ENCODE measurements at regions not wholly inside any gene's neighbourhood (a gene's known extent, or its start where the extent isn't known, plus 50 kb on each side); places are given as distances from the start of the nearest gene placed in this dataset.

- TF ChIP-seq CTCF (IDR thresholded peaks at IDR 0.05): no peak
Measured at GRCh38 chrX:95675011-95675410, 1009.6 kb upstream of the DIAPH2 start.

- no peak for TF ChIP-seq CTCF (IDR thresholded peaks at IDR 0.05)
Measured at GRCh38 chrX:95675794-95676193, 1008.8 kb upstream of the DIAPH2 start.

GRCh38 chrX:95678679-95679078 lies 1006.0 kb upstream of the DIAPH2 start:
- no peak for TF ChIP-seq CTCF (IDR thresholded peaks at IDR 0.05)

- TF ChIP-seq CTCF (IDR thresholded peaks at IDR 0.05): no peak
Measured at GRCh38 chrX:95693365-95693764, 991.3 kb upstream of the DIAPH2 start.

- TF ChIP-seq CTCF (IDR thresholded peaks at IDR 0.05): no peak
Measured at GRCh38 chrX:95703696-95704095, 980.9 kb upstream of the DIAPH2 start.

GRCh38 chrX:95716841-95717240 lies 967.8 kb upstream of the DIAPH2 start:
- no peak for TF ChIP-seq CTCF (IDR thresholded peaks at IDR 0.05)

GRCh38 chrX:95718746-95719145 lies 965.9 kb upstream of the DIAPH2 start:
- TF ChIP-seq CTCF (IDR thresholded peaks at IDR 0.05): no peak

- no peak for TF ChIP-seq CTCF (IDR thresholded peaks at IDR 0.05)
Measured at GRCh38 chrX:95721011-95721410, 963.6 kb upstream of the DIAPH2 start.
